Heart left ventricle (tissue), 16 donors: ENCODE measurements at regions not wholly inside any gene's neighbourhood (a gene's known extent, or its start where the extent isn't known, plus 50 kb on each side); places are given as distances from the start of the nearest gene placed in this dataset.

ENCODE experiments used
- ATAC-seq, 4 donors: fragments of 200-7000 bp; cut with Tn5 transposase; one replicate each; pipeline ENCODE4 v1.9.1; 2020 to 2022; ENCODE audit warnings: moderate library complexity in 4 of 4, mild to moderate bottlenecking in 3 of 4, moderate number of reproducible peaks in 1 of 4
- DNase-seq, 5 donors: peaks; one replicate each; pipeline ENCODE4 v3.0.0-alpha.2; 2020
- H3K27ac ChIP-seq, 12 donors: fragments of 200-600 bp; sonication (generic) in 4 of 12; one replicate each; pipeline versions ENCODE4 v1.5.0 to v1.8.0; 2016 to 2022; ENCODE audit warnings: mild to moderate bottlenecking in 2 of 12
- H3K27me3 ChIP-seq, 9 donors: fragments of 200-600 bp; sonication (generic) in 2 of 9; one replicate each; pipeline versions ENCODE4 v1.5.1 to v1.8.0; 2016 to 2022; ENCODE audit warnings: mild to moderate bottlenecking in 3 of 9
- H3K36me3 ChIP-seq, 9 donors: fragments of 200-600 bp; sonication (generic) in 2 of 9; one replicate each; pipeline versions ENCODE4 v1.5.0 to v1.8.0; 2018 to 2022; ENCODE audit warnings: mild to moderate bottlenecking in 2 of 9
- H3K4me1 ChIP-seq, 12 donors: fragments of 200-600 bp; sonication (generic) in 4 of 12; one replicate each; pipeline versions ENCODE4 v1.5.0 to v1.8.0; 2016 to 2022; ENCODE audit warnings: mild to moderate bottlenecking in 3 of 12
- H3K4me3 ChIP-seq, 12 donors: fragments of 200-600 bp; sonication (generic) in 4 of 12; one replicate each; pipeline versions ENCODE4 v1.5.0 to v1.8.0; 2017 to 2022; ENCODE audit warnings: mild to moderate bottlenecking in 9 of 12, moderate library complexity in 4 of 12
- H3K9me3 ChIP-seq, 12 donors: fragments of 200-600 bp; sonication (generic) in 4 of 12; one replicate each; pipeline versions ENCODE4 v1.5.0 to v1.8.0; 2016 to 2022; ENCODE audit warnings: mild to moderate bottlenecking in 1 of 12
- CTCF ChIP-seq, 12 donors: fragments of 200-600 bp; sonication (generic) in 4 of 12; IDR thresholded peaks; one replicate each; pipeline versions ENCODE4 v1.5.0 to v1.8.0; 2018 to 2022; ENCODE audit warnings: antibody characterized with exemption in 12 of 12, mild to moderate bottlenecking in 5 of 12
- POLR2A ChIP-seq, 2 donors: fragments of 450-650 bp; IDR thresholded peaks; one replicate each; pipeline ENCODE4 v1.6.1; 2017; ENCODE audit warnings: antibody characterized with exemption in 2 of 2, mild to moderate bottlenecking in 2 of 2, moderate library complexity in 2 of 2
- WGBS, 4 donors: extraction: QIAGEN DNeasy Blood & Tissue Kit in 2 of 4; methylation state at CpG; one replicate each; pipeline versions ENCODE4 v1.1.5 to v1.1.7; 2013 to 2018; 5-methylcytosine and 5-hydroxymethylcytosine counted together
- intact Hi-C, 10 donors: fragments of 100-400 bp; cut with DNase I; formaldehyde crosslinking; loops; one replicate each; pipeline versions ENCODE4 v1.11.1 to v1.14.2; 2022
- donor health status: ischemic (EF 13 %, LVEDD 7.1; RV severe dilation, severe dysfunction).
- donor health status: healthy with polysubstance abuse.
- donor health status: DM: no; HTN: yes; CAD: no.
- donor health status: DM: no; HTN: no; CAD: no.
- donor health status: ischemic (EF 25% LVEDD 6.9; RV normal size, moderate dysfunction).
- donor health status: ischemic (EF 25% LVEDD 5.7; RV mildly dilated, moderate dysfunction).
- donor health status: healthy.
- donor health status: DM: yes; HTN: yes; CAD: no.
- donor health status: ischemic (EF 35%, LVEDD 5.7; RV mildly dilated, moderate dysfunction).
- donor health status: nonischemic (EF 11% LVEDD 7.7; RV severe dilation, severe dysfunction).
- donor health status: DM: yes; HTN: yes; CAD: no.
- donor health status: PGD.
- donor health status: ischemic (EF 29% LVEDD 5.4; RV normal size, mild dysfunction).
- donor health status: nonischemic (EF 23%, LVEDD 6.1; RV moderate dilation, normal function).

GRCh38 chr1:37281354-37281753 lies 193.0 kb upstream of the ZC3H12A start:
- intact Hi-C loops, result no loop called here
- ATAC-seq (no peak), DNase-seq (no peak)
- no peak overlapping the region for H3K27ac ChIP-seq
- no peak for TF ChIP-seq CTCF (IDR thresholded peaks at IDR 0.05)
- TF ChIP-seq POLR2A (IDR thresholded peaks at IDR 0.05), result no peak
- no peaks in the 10 kb centered on the region for H3K36me3 ChIP-seq
- peaks cover 0 to 17% (median 2%) of the 10 kb centered on the region in 12 donors for H3K9me3 ChIP-seq
- peaks cover 0 to 22% (median 2%) of the 10 kb centered on the region in 9 donors for H3K27me3 ChIP-seq
- WGBS, 4 donors, result 43 to 56% (median 50%) methylated on average over 3 of the region's 3 CpGs
- no peak overlapping the region for H3K4me3 ChIP-seq
- no peaks in the 10 kb centered on the region for H3K4me1 ChIP-seq

GRCh38 chr1:37282764-37283163 lies 191.6 kb upstream of the ZC3H12A start:
- Histone ChIP-seq H3K4me1 (no peaks in the 10 kb centered on the region), H3K27me3 (peaks cover 0 to 16% (median 2%) of the 10 kb centered on the region in 9 donors), H3K27ac (no peak overlapping the region), H3K9me3 (peaks cover 0 to 17% (median 2%) of the 10 kb centered on the region in 12 donors), H3K4me3 (no peak overlapping the region), H3K36me3 (no peaks in the 10 kb centered on the region)
- DNase-seq, result no peak
- TF ChIP-seq CTCF (IDR thresholded peaks at IDR 0.05) (no peak), POLR2A (IDR thresholded peaks at IDR 0.05) (no peak)
- ATAC-seq, result no peak
- 44 to 55% (median 45%) methylated on average over 6 of the region's 6 CpGs for WGBS, 4 donors
- intact Hi-C loops, result no loop called here

- no peaks in the 10 kb centered on the region for H3K4me1 ChIP-seq
- intact Hi-C loops, result no loop called here
- DNase-seq (no peak), ATAC-seq (no peak)
- peaks cover 0 to 17% (median 2%) of the 10 kb centered on the region in 12 donors for H3K9me3 ChIP-seq
- H3K36me3 ChIP-seq, result no peaks in the 10 kb centered on the region
- H3K4me3 ChIP-seq, result no peak overlapping the region
- H3K27me3 ChIP-seq, result peaks cover 0 to 16% (median 0%) of the 10 kb centered on the region in 9 donors
- TF ChIP-seq CTCF (IDR thresholded peaks at IDR 0.05) (no peak), POLR2A (IDR thresholded peaks at IDR 0.05) (no peak)
- no peak overlapping the region for H3K27ac ChIP-seq
- WGBS, 4 donors, result 63 to 68% (median 66%) methylated on average over 4 of the region's 4 CpGs
Observed at GRCh38 chr1:37284053-37284452, 190.3 kb upstream of the ZC3H12A start.

- Histone ChIP-seq H3K27me3 (peaks cover 0 to 17% (median under 1%) of the 10 kb centered on the region in 9 donors), H3K4me1 (no peaks in the 10 kb centered on the region), H3K27ac (no peak overlapping the region), H3K9me3 (peaks cover 0 to 4% (median 0%) of the 10 kb centered on the region in 12 donors), H3K36me3 (no peaks in the 10 kb centered on the region), H3K4me3 (no peak overlapping the region)
- intact Hi-C loops, result no loop called here
- ATAC-seq, result no peak
- no peak for TF ChIP-seq CTCF (IDR thresholded peaks at IDR 0.05)
- no peak for TF ChIP-seq POLR2A (IDR thresholded peaks at IDR 0.05)
- 76 to 89% (median 79%) methylated on average over 4 of the region's 4 CpGs for WGBS, 4 donors
- no peak for DNase-seq
Observed at GRCh38 chr1:37286881-37287280, 187.5 kb upstream of the ZC3H12A start.
